ENCODE measurements at regions not wholly inside any gene's neighbourhood (a gene's known extent, or its start where the extent isn't known, plus 50 kb on each side); places are given as distances from the start of the nearest gene placed in this dataset.
A peak's percentile ranks its signal among the peaks of the same experiment; 100 is the strongest.

- Histone ChIP-seq H3K36me3 (replicated peaks; ENCODE audit: insufficient read depth, low read depth) (no peaks in the 10 kb centered on the region), H2AFZ (no peak overlapping the region), H3K9me2 (replicated peaks; ENCODE audit: insufficient read depth) (no peaks in the 10 kb centered on the region), H3K9me3 (ENCODE audit: low read depth) (peaks cover 4% of the 10 kb centered on the region), H4K20me1 (ENCODE audit: insufficient read depth, poor library complexity, severe bottlenecking) (no peaks in the 10 kb centered on the region), H3K27ac (peak overlapping the region; percentile 66), H3K79me2 (no peaks in the 10 kb centered on the region), H3K4me1 (ENCODE audit: insufficient read depth) (peaks cover 15% of the 10 kb centered on the region), H3K27me3 (no peaks in the 10 kb centered on the region), H3K4me3 (no peak overlapping the region), H3K4me2 (no peak overlapping the region)
- 55% methylated on average over 2 of the region's 2 CpGs for WGBS (ENCODE audit: low lambda C conversion rate, missing lambda C conversion rate)
- no peak for TF ChIP-seq EZH2 (IDR thresholded peaks at IDR 0.05; ENCODE audit: borderline replicate concordance)
- TF ChIP-seq CTCF (IDR thresholded peaks at IDR 0.05; ENCODE audit: poor library complexity): no peak
- TF ChIP-seq EZH2phosphoT487 (IDR thresholded peaks at IDR 0.05; ENCODE audit: low read depth, severe bottlenecking, unreplicated experiment): no peak
- no peak for DNase-seq (ENCODE audit: low spot score)
Measured at GRCh38 chr1:213570487-213570886, 417.3 kb upstream of the PROX1 start.

DNA sequence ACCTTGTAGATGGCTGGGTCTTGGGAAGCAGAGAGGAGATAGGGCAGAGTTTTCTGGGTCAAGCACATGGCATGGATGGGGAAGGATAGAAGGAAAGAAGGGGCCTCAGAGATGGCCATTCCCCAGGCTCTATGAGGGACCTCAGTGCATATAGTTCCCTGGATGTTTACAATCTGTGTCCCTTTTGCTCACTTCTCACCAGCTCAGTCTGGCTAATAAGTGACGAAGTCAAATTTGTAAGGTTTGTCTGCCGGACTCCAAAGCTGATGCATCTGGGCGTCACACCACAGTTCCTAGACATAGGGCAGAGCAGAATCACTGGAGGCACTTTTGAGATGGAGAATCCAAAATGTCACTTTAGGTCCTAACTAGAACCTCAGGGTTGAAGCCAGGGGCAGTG lies 416.4 kb upstream of the PROX1 start:
- Histone ChIP-seq H3K27ac (no peak overlapping the region), H2AFZ (no peak overlapping the region), H3K36me3 (replicated peaks; ENCODE audit: insufficient read depth, low read depth) (no peaks in the 10 kb centered on the region), H3K4me3 (no peak overlapping the region), H3K27me3 (no peaks in the 10 kb centered on the region), H3K4me2 (no peak overlapping the region), H4K20me1 (ENCODE audit: insufficient read depth, poor library complexity, severe bottlenecking) (no peaks in the 10 kb centered on the region), H3K4me1 (ENCODE audit: insufficient read depth) (peaks cover 15% of the 10 kb centered on the region), H3K9me2 (replicated peaks; ENCODE audit: insufficient read depth) (no peaks in the 10 kb centered on the region), H3K9me3 (ENCODE audit: low read depth) (peaks cover 4% of the 10 kb centered on the region), H3K79me2 (no peaks in the 10 kb centered on the region)
- DNase-seq (ENCODE audit: low spot score): no peak
- WGBS (ENCODE audit: low lambda C conversion rate, missing lambda C conversion rate): 88% methylated on average over 3 of the region's 3 CpGs
- TF ChIP-seq EZH2phosphoT487 (IDR thresholded peaks at IDR 0.05; ENCODE audit: low read depth, severe bottlenecking, unreplicated experiment): no peak
- TF ChIP-seq CTCF (IDR thresholded peaks at IDR 0.05; ENCODE audit: poor library complexity): no peak
- TF ChIP-seq EZH2 (IDR thresholded peaks at IDR 0.05; ENCODE audit: borderline replicate concordance): no peak

GRCh38 chr1:213571843-213572242 lies 415.9 kb upstream of the PROX1 start:
- Histone ChIP-seq H3K27ac (no peak overlapping the region), H3K36me3 (replicated peaks; ENCODE audit: insufficient read depth, low read depth) (no peaks in the 10 kb centered on the region), H3K9me3 (ENCODE audit: low read depth) (no peaks in the 10 kb centered on the region), H3K4me1 (ENCODE audit: insufficient read depth) (peaks cover 15% of the 10 kb centered on the region), H3K9me2 (replicated peaks; ENCODE audit: insufficient read depth) (no peaks in the 10 kb centered on the region), H2AFZ (no peak overlapping the region), H3K27me3 (no peaks in the 10 kb centered on the region), H3K4me2 (no peak overlapping the region), H4K20me1 (ENCODE audit: insufficient read depth, poor library complexity, severe bottlenecking) (no peaks in the 10 kb centered on the region), H3K79me2 (no peaks in the 10 kb centered on the region), H3K4me3 (no peak overlapping the region)
- no peak for DNase-seq (ENCODE audit: low spot score)
- 83% methylated on average over 8 of the region's 8 CpGs for WGBS (ENCODE audit: low lambda C conversion rate, missing lambda C conversion rate)
- no peak for TF ChIP-seq CTCF (IDR thresholded peaks at IDR 0.05; ENCODE audit: poor library complexity)
- no peak for TF ChIP-seq EZH2phosphoT487 (IDR thresholded peaks at IDR 0.05; ENCODE audit: low read depth, severe bottlenecking, unreplicated experiment)
- TF ChIP-seq EZH2 (IDR thresholded peaks at IDR 0.05; ENCODE audit: borderline replicate concordance): no peak

All from hepatocyte (in vitro differentiated cells).